Suprapubic skin (tissue), 4 donors: ENCODE measurements at regions not wholly inside any gene's neighbourhood (a gene's known extent, or its start where the extent isn't known, plus 50 kb on each side); places are given as distances from the start of the nearest gene placed in this dataset.

Experiments used
- DNase-seq, 2 donors: peaks; one replicate each; pipeline ENCODE4 v3.0.0-alpha.2; 2019; ENCODE audit warnings: low spot score in 2 of 2
- H3K27ac ChIP-seq: fragments of 200-600 bp; sonication (generic); one replicate; pipeline ENCODE4 v1.5.1; 2019
- H3K27me3 ChIP-seq: fragments of 200-600 bp; sonication (generic); one replicate; pipeline ENCODE4 v1.5.1; 2019
- H3K36me3 ChIP-seq: fragments of 200-600 bp; sonication (generic); one replicate; pipeline ENCODE4 v1.5.1; 2019
- H3K4me1 ChIP-seq: fragments of 200-600 bp; sonication (generic); one replicate; pipeline ENCODE4 v1.5.1; 2019
- H3K4me3 ChIP-seq: fragments of 200-600 bp; sonication (generic); one replicate; pipeline ENCODE4 v1.5.1; 2019; ENCODE audit warnings: mild to moderate bottlenecking
- H3K9me3 ChIP-seq: fragments of 200-600 bp; sonication (generic); one replicate; pipeline ENCODE4 v1.5.1; 2019
- EP300 ChIP-seq: sonication (generic); formaldehyde crosslinking; IDR thresholded peaks from one replicate; pipeline ENCODE4 v1.6.1; 2017; ENCODE audit warnings: antibody characterized with exemption
- POLR2A ChIP-seq, 2 donors: fragments of 450-650 bp; IDR thresholded peaks; one replicate each; pipeline ENCODE4 v1.6.1; 2017; ENCODE audit warnings: antibody characterized with exemption in 2 of 2, mild to moderate bottlenecking in 2 of 2, moderate library complexity in 2 of 2
- POLR2AphosphoS5 ChIP-seq, 3 donors: sonication (generic); formaldehyde crosslinking; IDR thresholded peaks; one replicate each; pipeline ENCODE4 v1.6.1; 2017; ENCODE audit warnings: antibody characterized with exemption in 3 of 3
- WGBS: methylation state at CpG from one replicate; pipeline ENCODE4 v1.1.5; 2018; 5-methylcytosine and 5-hydroxymethylcytosine counted together
- TF ChIP-seq, protein P1 (sequence below), 2 donors: fragments of 200-600 bp in 1 of 2; fragments of 450-650 bp in 1 of 2; sonication (generic) in 1 of 2; IDR thresholded peaks; one replicate each; pipeline ENCODE4 v1.5.1; 2016 to 2019; ENCODE audit warnings: antibody characterized with exemption in 2 of 2, mild to moderate bottlenecking in 1 of 2, moderate library complexity in 1 of 2

DNA sequence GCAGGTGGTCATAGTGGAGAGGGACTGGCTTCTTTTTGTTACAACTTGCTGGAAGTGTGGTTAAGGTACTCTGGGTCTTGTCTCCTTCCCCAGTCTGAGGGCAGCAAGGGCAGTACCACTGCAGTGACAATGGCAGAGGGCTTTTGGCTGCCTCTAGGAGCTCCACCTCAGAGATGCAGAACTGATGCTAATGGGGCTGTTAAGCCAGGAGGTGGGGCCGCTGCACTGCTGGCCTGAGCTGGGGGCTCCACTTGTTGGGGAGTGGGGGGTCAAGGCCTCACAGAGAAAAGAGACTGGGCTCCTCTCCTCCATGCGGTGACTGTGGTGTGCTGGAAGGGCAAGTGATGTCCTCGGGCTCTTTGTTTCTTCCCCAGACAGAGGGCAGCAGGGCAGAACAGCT, 135.7 kb downstream of the DSEL start:
- TF ChIP-seq, protein P1, sequence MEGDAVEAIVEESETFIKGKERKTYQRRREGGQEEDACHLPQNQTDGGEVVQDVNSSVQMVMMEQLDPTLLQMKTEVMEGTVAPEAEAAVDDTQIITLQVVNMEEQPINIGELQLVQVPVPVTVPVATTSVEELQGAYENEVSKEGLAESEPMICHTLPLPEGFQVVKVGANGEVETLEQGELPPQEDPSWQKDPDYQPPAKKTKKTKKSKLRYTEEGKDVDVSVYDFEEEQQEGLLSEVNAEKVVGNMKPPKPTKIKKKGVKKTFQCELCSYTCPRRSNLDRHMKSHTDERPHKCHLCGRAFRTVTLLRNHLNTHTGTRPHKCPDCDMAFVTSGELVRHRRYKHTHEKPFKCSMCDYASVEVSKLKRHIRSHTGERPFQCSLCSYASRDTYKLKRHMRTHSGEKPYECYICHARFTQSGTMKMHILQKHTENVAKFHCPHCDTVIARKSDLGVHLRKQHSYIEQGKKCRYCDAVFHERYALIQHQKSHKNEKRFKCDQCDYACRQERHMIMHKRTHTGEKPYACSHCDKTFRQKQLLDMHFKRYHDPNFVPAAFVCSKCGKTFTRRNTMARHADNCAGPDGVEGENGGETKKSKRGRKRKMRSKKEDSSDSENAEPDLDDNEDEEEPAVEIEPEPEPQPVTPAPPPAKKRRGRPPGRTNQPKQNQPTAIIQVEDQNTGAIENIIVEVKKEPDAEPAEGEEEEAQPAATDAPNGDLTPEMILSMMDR (IDR thresholded peaks at IDR 0.05): no peak
- no peak for TF ChIP-seq POLR2AphosphoS5 (IDR thresholded peaks at IDR 0.05)
- TF ChIP-seq POLR2A (IDR thresholded peaks at IDR 0.05): no peak
- TF ChIP-seq EP300: no peak
- H3K27me3 ChIP-seq: no peaks in the 10 kb centered on the region
- H3K27ac ChIP-seq: no peak overlapping the region
- no peaks in the 10 kb centered on the region for H3K9me3 ChIP-seq
- no peaks in the 10 kb centered on the region for H3K36me3 ChIP-seq
- no peak overlapping the region for H3K4me3 ChIP-seq
- WGBS: no CpG with 5 or more reads among the region's 3 CpGs
- DNase-seq: no peak
- H3K4me1 ChIP-seq: no peaks in the 10 kb centered on the region

DNA sequence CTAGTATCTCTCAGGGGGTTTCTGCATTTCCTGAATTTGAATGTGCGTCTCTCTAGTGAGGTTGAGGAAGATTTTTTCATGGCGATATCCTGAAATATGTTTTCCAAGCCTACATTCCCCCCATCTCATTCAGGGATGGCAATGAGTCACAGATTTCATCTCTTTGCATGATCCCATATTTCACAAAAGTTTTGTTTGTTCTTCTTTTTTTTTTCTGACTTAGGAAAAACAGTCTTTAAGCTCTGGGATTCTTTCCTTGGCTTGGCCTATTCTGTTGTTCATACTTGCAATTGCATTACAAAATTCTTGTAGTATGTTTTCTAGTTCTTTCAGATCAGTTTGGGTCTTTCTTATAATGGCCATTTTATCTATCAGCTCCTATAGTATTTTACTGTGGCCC, 136.5 kb downstream of the DSEL start:
- Histone ChIP-seq H3K27me3 (no peaks in the 10 kb centered on the region), H3K4me3 (no peak overlapping the region), H3K36me3 (no peaks in the 10 kb centered on the region), H3K27ac (no peak overlapping the region), H3K9me3 (no peaks in the 10 kb centered on the region), H3K4me1 (no peaks in the 10 kb centered on the region)
- WGBS: 85% methylated on average over 2 of the region's 2 CpGs
- DNase-seq: no peak
- TF ChIP-seq EP300 (no peak), POLR2A (IDR thresholded peaks at IDR 0.05) (no peak), POLR2AphosphoS5 (IDR thresholded peaks at IDR 0.05) (no peak)
- TF ChIP-seq, protein P1 (IDR thresholded peaks at IDR 0.05): no peak

DNA sequence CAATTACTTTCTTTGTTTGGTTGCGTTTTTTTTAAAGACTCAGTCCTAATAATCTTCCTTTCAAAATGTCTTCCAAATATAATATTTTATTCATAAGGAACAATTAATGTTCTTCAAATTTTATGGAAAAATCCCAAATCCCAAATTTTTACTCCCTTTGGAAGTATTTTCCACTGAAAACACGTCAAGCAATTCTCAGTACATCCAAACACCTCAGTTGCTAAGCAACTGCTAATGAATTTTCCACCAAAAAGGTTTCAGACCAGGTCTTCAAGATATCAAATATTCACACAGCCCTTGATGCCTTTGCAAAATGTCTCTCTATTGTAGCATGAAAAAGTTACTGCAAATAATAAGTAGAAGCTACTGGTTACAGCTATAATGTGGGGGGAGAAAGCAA, 140.1 kb downstream of the DSEL start:
- no peaks in the 10 kb centered on the region for H3K9me3 ChIP-seq
- no peak overlapping the region for H3K27ac ChIP-seq
- DNase-seq: no peak
- TF ChIP-seq POLR2A (IDR thresholded peaks at IDR 0.05) (no peak), POLR2AphosphoS5 (IDR thresholded peaks at IDR 0.05) (no peak), EP300 (no peak)
- TF ChIP-seq, protein P1 (IDR thresholded peaks at IDR 0.05): no peak
- H3K36me3 ChIP-seq: no peaks in the 10 kb centered on the region
- H3K27me3 ChIP-seq: no peaks in the 10 kb centered on the region
- H3K4me1 ChIP-seq: no peaks in the 10 kb centered on the region
- WGBS: 71% methylated on average over 2 of the region's 2 CpGs
- H3K4me3 ChIP-seq: no peak overlapping the region

DNA sequence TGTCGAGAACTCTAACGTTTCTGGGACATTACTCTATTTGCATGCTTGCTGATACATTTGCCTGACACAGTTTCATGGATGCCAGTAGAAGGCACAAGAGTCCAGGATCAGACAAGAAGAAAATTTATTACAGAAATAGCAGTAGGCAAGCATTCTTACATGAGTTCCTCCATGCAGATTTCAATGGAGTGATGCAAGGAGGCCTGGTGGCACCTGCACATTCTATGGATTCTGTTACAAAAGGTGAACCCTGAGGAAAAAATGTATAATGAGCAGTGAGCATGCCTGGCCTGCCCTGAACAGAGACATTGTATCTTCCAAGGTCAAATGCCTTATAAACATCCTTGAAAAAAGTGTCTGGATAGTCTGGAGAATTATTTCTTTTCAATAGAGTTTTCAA, 142.9 kb downstream of the DSEL start:
- Histone ChIP-seq H3K4me3 (no peak overlapping the region), H3K9me3 (no peaks in the 10 kb centered on the region), H3K36me3 (no peaks in the 10 kb centered on the region), H3K27me3 (no peaks in the 10 kb centered on the region), H3K4me1 (no peaks in the 10 kb centered on the region), H3K27ac (no peak overlapping the region)
- TF ChIP-seq POLR2AphosphoS5 (IDR thresholded peaks at IDR 0.05) (no peak), POLR2A (IDR thresholded peaks at IDR 0.05) (no peak)
- DNase-seq: no peak
- WGBS: 63% methylated on average over 2 of the region's 2 CpGs

DNA sequence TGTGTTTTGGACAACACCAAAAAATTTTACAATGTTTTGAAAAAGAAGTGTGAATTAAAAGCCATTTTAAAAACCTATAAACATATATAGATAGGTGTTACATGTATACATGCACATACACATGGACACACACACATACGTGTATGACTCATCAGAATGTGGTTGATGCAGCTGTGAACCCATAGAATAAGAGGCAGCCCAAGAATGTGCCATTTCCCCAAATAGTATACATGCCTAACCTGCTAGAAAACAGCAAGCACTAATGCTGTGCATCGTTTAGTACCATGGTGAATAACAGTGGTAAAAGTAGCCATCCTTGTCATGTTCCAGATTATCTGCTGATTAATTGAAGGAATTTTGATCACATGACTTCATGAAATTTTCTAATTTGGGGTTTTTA, 149.0 kb downstream of the DSEL start:
- H3K9me3 ChIP-seq: no peaks in the 10 kb centered on the region
- DNase-seq: no peak
- no peaks in the 10 kb centered on the region for H3K36me3 ChIP-seq
- no peak for TF ChIP-seq POLR2A (IDR thresholded peaks at IDR 0.05)
- no peak for TF ChIP-seq POLR2AphosphoS5 (IDR thresholded peaks at IDR 0.05)
- TF ChIP-seq, protein P1 (IDR thresholded peaks at IDR 0.05): no peak
- TF ChIP-seq EP300: no peak
- H3K27me3 ChIP-seq: no peaks in the 10 kb centered on the region
- no peak overlapping the region for H3K27ac ChIP-seq
- no peak overlapping the region for H3K4me3 ChIP-seq
- no peaks in the 10 kb centered on the region for H3K4me1 ChIP-seq
- 91% methylated on average over 2 of the region's 2 CpGs for WGBS

DNA sequence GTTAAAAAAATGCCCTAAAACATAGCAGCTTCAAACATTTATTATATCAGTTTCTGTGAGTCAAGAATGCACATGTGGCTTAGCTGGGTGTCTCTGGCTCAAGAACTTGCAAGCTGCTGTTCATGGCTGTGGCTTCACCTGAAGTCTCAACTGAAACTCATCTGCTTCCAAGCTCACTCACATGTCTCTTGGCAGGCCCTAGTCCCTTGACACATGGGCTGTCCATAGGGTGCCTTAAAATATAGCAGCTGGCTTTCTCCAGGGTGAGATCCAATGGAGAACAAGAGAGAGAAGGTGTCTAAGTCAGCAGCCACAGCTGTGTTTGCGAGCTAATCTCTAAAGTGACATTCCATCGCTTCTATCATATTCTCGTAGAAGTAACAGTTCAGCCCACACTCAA, 152.8 kb downstream of the DSEL start:
- WGBS: 95% methylated on average over 3 of the region's 3 CpGs
- Histone ChIP-seq H3K4me3 (no peak overlapping the region), H3K27me3 (no peaks in the 10 kb centered on the region), H3K4me1 (no peaks in the 10 kb centered on the region), H3K36me3 (no peaks in the 10 kb centered on the region), H3K9me3 (no peaks in the 10 kb centered on the region), H3K27ac (no peak overlapping the region)
- TF ChIP-seq, protein P1 (IDR thresholded peaks at IDR 0.05): no peak
- TF ChIP-seq POLR2AphosphoS5 (IDR thresholded peaks at IDR 0.05) (no peak), POLR2A (IDR thresholded peaks at IDR 0.05) (no peak), EP300 (no peak)
- no peak for DNase-seq
